ENCODE measurements at regions not wholly inside any gene's neighbourhood (a gene's known extent, or its start where the extent isn't known, plus 50 kb on each side); places are given as distances from the start of the nearest gene placed in this dataset.

- TF ChIP-seq CTCF (IDR thresholded peaks at IDR 0.05) = no peak
- no peak for TF ChIP-seq EZH2 (IDR thresholded peaks at IDR 0.05; ENCODE audit: borderline replicate concordance, insufficient read depth, low read depth, low read length, poor library complexity, severe bottlenecking)
Measured at GRCh38 chr13:34762312-34762711, 179.8 kb upstream of the NBEA start.
